Neural progenitor cell (in vitro differentiated cells): ENCODE measurements at regions not wholly inside any gene's neighbourhood (a gene's known extent, or its start where the extent isn't known, plus 50 kb on each side); places are given as distances from the start of the nearest gene placed in this dataset.

Source experiments
- CTCF ChIP-seq: fragments of 200-600 bp; sonication (generic); IDR thresholded peaks from 2 replicates; pipeline ENCODE4 v1.5.1; 2017; ENCODE audit warnings: antibody characterized with exemption, mild to moderate bottlenecking
- EZH2 ChIP-seq: fragments of 200-600 bp; sonication (generic); IDR thresholded peaks from 2 replicates; pipeline ENCODE4 v1.6.1; 2017; ENCODE audit warnings: antibody characterized with exemption, mild to moderate bottlenecking, moderate library complexity
- EZH2phosphoT487 ChIP-seq: fragments of 200-600 bp; sonication (generic); IDR thresholded peaks from 2 replicates; pipeline ENCODE4 v1.6.1; 2017; ENCODE audit warnings: antibody characterized with exemption

- no peak for TF ChIP-seq CTCF
- no peak for TF ChIP-seq EZH2
- TF ChIP-seq EZH2phosphoT487, result no peak
Measured at GRCh38 chr10:89992575-89992974, 291.2 kb downstream of the KIF20B start.
